ENCODE measurements at regions not wholly inside any gene's neighbourhood (a gene's known extent, or its start where the extent isn't known, plus 50 kb on each side); places are given as distances from the start of the nearest gene placed in this dataset.

DNA sequence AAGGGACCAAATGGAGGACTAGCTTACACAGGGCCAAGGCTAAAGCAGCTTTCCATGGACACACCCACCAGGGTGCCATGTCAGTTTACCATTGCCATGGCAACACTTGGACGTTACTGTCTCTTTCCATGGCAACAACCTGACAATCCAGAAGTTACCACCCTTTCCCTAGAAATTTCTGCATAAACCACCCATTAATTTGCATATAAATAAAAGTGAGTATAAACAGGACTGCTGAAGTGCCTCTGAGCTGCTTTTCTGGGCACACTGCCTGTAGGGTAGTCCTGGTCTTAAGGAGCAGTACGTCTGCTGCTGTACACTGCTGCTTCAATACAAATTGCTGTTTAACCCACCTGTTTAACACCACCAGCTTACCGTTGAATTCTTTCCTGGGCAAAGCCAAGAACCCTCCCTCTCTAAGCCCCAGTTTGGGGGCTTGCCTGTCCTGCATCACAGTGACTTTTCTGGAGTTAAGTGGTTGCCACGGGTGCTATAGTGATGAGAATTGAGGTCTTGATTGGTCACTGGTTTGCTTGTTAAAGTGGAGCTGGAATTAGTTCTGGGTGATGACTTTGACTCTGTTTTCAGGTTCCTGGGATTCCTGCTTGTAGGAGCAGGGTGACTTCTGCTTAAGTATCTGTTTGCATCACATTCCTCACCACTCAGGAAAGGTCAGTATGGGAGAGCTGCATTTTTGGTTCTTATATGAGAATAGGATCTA is 83.2 kb downstream of the CLDN17 start:
- intact Hi-C loops (cut with DNase I; ENCODE audit: low total_unique reads), result no loop called here
- Histone ChIP-seq H3K9me3 (no peaks in the 10 kb centered on the region), H3K27me3 (no peaks in the 10 kb centered on the region), H3K27ac (no peak overlapping the region), H3K4me3 (no peak overlapping the region), H3K36me3 (no peaks in the 10 kb centered on the region), H3K4me1 (no peaks in the 10 kb centered on the region)
- DNase-seq, result no peak
- WGBS, 2 donors (ENCODE audit: low coverage in 1 of 2), result 0 to 29% methylated on average over 1 to 4 of the region's 4 CpGs
- in situ Hi-C loops (cut with MboI; ENCODE audit: low pct_ligation_motif_present in 1 of 4, low pct_unique_long_range_greater_than_20kb in 1 of 4, low sequenced_read_pairs in 3 of 4), result no loop called here
- TF ChIP-seq POLR2AphosphoS5 (IDR thresholded peaks at IDR 0.05) (no peak), POLR2A (IDR thresholded peaks at IDR 0.05) (no peak), EP300 (IDR thresholded peaks at IDR 0.05; ENCODE audit: low read depth) (no peak)
- TF ChIP-seq, protein P1, sequence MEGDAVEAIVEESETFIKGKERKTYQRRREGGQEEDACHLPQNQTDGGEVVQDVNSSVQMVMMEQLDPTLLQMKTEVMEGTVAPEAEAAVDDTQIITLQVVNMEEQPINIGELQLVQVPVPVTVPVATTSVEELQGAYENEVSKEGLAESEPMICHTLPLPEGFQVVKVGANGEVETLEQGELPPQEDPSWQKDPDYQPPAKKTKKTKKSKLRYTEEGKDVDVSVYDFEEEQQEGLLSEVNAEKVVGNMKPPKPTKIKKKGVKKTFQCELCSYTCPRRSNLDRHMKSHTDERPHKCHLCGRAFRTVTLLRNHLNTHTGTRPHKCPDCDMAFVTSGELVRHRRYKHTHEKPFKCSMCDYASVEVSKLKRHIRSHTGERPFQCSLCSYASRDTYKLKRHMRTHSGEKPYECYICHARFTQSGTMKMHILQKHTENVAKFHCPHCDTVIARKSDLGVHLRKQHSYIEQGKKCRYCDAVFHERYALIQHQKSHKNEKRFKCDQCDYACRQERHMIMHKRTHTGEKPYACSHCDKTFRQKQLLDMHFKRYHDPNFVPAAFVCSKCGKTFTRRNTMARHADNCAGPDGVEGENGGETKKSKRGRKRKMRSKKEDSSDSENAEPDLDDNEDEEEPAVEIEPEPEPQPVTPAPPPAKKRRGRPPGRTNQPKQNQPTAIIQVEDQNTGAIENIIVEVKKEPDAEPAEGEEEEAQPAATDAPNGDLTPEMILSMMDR (IDR thresholded peaks at IDR 0.05), result no peak

DNA sequence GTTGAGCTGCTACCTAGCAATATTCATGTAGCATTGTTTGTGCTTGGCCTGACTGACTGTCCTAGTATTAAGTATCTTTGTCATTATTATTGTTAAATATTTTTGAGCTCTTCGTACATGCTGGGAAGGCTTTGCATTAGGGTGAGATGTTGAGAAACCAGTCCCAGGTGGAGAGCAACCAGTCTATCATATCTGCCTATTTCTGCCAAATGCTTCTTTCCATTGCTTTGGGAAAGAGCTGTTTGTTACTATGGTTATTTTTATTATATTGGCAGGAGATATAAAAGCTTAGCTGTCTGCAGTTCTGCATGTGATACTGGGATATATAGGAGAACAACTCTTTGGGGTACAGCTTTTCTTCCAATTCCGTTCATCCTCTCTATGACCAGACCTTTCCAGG is 85.1 kb downstream of the CLDN17 start:
- Histone ChIP-seq H3K36me3 (no peaks in the 10 kb centered on the region), H3K9me3 (no peaks in the 10 kb centered on the region), H3K4me1 (no peaks in the 10 kb centered on the region), H3K4me3 (no peak overlapping the region), H3K27ac (no peak overlapping the region), H3K27me3 (no peaks in the 10 kb centered on the region)
- intact Hi-C loops (cut with DNase I; ENCODE audit: low total_unique reads) (no loop called here), in situ Hi-C loops (cut with MboI; ENCODE audit: low pct_ligation_motif_present in 1 of 4, low pct_unique_long_range_greater_than_20kb in 1 of 4, low sequenced_read_pairs in 3 of 4) (no loop called here)
- TF ChIP-seq EP300 (IDR thresholded peaks at IDR 0.05; ENCODE audit: low read depth), result no peak
- no peak for TF ChIP-seq POLR2AphosphoS5 (IDR thresholded peaks at IDR 0.05)
- TF ChIP-seq, protein P1 (IDR thresholded peaks at IDR 0.05), result no peak
- TF ChIP-seq POLR2A (IDR thresholded peaks at IDR 0.05), result no peak
- no peak for DNase-seq
- 69 to 71% methylated on average over 2 of the region's 2 CpGs for WGBS, 2 donors (ENCODE audit: low coverage in 1 of 2)

DNA sequence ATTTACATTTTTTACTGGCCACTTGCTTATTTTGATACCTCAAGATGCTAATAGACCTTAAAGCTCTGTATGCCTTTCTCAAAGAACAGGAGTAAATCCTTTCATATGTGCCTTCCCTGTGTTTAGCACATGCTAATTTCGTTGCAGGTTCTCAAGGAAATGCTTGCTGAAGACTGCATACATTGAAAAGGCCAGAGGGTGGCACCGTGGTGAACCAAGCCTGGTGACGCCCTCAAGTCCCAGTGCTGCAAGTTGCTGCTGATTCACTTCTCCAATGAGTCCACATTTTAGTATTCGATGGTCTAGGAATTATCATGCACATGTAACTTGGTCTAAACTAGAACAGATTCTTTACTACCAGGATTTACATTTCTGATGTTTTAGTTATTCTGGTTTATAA is 94.1 kb downstream of the CLDN17 start:
- no peaks in the 10 kb centered on the region for H3K4me1 ChIP-seq
- in situ Hi-C loops (cut with MboI; ENCODE audit: low pct_ligation_motif_present in 1 of 4, low pct_unique_long_range_greater_than_20kb in 1 of 4, low sequenced_read_pairs in 3 of 4), result no loop called here
- TF ChIP-seq POLR2A (IDR thresholded peaks at IDR 0.05), result no peak
- no peak for TF ChIP-seq EP300 (IDR thresholded peaks at IDR 0.05; ENCODE audit: low read depth)
- TF ChIP-seq, protein P1 (IDR thresholded peaks at IDR 0.05), result peak; percentile 19 to 54 (median 39)
- no peaks in the 10 kb centered on the region for H3K27me3 ChIP-seq
- WGBS, 2 donors (ENCODE audit: low coverage in 1 of 2), result 6 to 13% methylated on average over 1 to 4 of the region's 4 CpGs
- intact Hi-C loops (cut with DNase I; ENCODE audit: low total_unique reads), result no loop called here
- H3K36me3 ChIP-seq, result no peaks in the 10 kb centered on the region
- H3K9me3 ChIP-seq, result no peaks in the 10 kb centered on the region
- H3K27ac ChIP-seq, result no peak overlapping the region
- DNase-seq, result peak; percentile 46
- H3K4me3 ChIP-seq, result no peak overlapping the region

DNA sequence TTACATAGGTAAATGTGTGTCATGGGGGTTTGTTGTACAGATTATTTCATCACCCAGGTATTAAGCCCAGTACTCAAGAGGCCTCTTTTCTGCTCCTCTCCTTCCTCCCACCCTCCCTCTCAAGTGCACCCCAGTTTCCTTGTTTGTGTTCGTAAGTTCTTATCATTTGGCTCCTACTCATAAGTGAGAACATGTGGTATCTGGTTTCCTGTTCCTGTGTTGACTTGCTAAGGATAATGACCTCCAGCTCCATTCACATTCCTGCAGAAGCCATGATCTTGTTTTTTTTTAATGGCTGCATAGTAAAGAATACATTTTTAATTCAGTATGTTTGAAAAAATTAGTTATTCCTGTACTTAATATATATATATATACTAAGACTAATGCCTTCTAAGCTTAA is 107.7 kb downstream of the CLDN17 start:
- TF ChIP-seq POLR2AphosphoS5 (IDR thresholded peaks at IDR 0.05), result no peak
- no peak for TF ChIP-seq EP300 (IDR thresholded peaks at IDR 0.05; ENCODE audit: low read depth)
- TF ChIP-seq, protein P1 (IDR thresholded peaks at IDR 0.05), result no peak
- TF ChIP-seq POLR2A (IDR thresholded peaks at IDR 0.05), result no peak
- no peak for DNase-seq
- no peak overlapping the region for H3K4me3 ChIP-seq
- H3K27me3 ChIP-seq, result no peaks in the 10 kb centered on the region
- H3K36me3 ChIP-seq, result no peaks in the 10 kb centered on the region
- WGBS, 2 donors (ENCODE audit: low coverage in 1 of 2), result 35 to 60% methylated on average over 1 of the region's 1 CpG
- H3K4me1 ChIP-seq, result no peaks in the 10 kb centered on the region
- no peaks in the 10 kb centered on the region for H3K9me3 ChIP-seq
- in situ Hi-C loops (cut with MboI; ENCODE audit: low pct_ligation_motif_present in 1 of 4, low pct_unique_long_range_greater_than_20kb in 1 of 4, low sequenced_read_pairs in 3 of 4), result no loop called here
- H3K27ac ChIP-seq, result no peak overlapping the region
- intact Hi-C loops (cut with DNase I; ENCODE audit: low total_unique reads), result no loop called here
